ENCODE measurements at regions not wholly inside any gene's neighbourhood (a gene's known extent, or its start where the extent isn't known, plus 50 kb on each side); places are given as distances from the start of the nearest gene placed in this dataset.
"Not testable (repeated sequence)": the region's sequence is repeated elsewhere in the genome, so short reads cannot be mapped to it uniquely, and the experiment has no call there.

GRCh38 chr4:178970433-178971140, 1528.3 kb upstream of the AGA start:
- DNase-seq (ENCODE audit: low spot score): no peak

- DNase-seq (ENCODE audit: low spot score): no peak
These were observed 1534.6 kb upstream of the AGA start for GRCh38 chr4:178976861-178977260.

- no peak for DNase-seq (ENCODE audit: low spot score)
These were observed 1551.1 kb upstream of the AGA start for GRCh38 chr4:178993306-178993705.

DNA sequence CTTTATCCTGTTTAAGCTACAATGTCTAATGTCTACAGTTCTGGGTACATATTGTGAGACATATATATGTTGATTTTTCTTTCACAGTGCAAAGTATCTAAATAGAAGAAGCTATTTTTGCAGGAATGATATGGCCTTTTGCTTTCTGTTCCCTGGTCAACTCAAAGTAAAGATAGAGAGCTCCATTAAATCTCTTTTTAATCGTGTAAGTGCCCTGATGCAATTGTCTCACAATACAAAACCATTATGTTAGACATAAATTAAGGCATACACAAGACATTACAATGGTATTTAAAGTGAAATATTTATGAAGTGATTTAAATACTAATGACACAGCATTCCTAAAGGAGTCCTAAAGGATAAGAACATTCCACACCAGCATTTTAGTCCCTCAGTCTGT, 1559.7 kb upstream of the AGA start:
- no peak for DNase-seq (ENCODE audit: low spot score)

- DNase-seq (ENCODE audit: low spot score): no peak
These were observed 1565.5 kb upstream of the AGA start for GRCh38 chr4:179007755-179008154.

DNA sequence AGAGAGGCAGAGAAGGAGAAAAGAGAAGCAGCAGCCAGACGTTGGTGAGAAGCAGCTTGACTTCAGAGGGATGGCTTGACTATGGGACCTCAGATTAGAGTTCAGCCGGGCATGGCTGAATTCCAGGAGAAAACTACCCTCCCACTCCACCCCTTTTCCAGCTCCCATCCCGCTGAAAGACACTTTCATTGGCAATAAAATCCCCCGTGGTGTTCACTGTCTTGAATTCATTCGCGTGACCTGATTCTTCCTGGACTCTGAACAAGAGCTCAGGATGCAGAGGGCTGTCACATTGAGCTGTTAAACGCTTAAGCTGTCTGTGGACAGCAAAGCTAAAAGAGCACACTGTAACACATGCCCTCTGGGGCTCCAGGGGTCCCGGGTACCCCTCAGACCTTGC, 1575.3 kb upstream of the AGA start:
- DNase-seq (ENCODE audit: low spot score): no peak

DNA sequence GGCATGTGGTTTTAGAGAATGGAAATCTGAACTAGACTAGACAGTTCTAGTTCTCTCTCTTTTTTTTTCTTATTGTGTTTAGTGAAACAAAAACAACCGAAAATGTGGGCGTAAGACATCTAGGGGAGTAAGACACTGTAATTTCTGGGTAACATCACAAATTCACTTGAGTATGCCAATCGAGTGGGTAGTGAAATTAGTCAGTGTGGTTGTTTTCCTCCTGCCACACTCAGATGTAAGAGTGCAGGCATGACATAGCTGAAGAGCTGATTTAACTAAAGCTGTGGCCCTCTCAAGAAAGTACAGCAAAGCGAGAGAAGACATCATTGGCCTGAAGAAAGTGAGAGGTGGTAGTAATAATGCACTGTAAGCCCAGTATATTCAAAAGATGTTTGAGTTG, 1585.3 kb upstream of the AGA start:
- DNase-seq (ENCODE audit: low spot score): no peak

DNA sequence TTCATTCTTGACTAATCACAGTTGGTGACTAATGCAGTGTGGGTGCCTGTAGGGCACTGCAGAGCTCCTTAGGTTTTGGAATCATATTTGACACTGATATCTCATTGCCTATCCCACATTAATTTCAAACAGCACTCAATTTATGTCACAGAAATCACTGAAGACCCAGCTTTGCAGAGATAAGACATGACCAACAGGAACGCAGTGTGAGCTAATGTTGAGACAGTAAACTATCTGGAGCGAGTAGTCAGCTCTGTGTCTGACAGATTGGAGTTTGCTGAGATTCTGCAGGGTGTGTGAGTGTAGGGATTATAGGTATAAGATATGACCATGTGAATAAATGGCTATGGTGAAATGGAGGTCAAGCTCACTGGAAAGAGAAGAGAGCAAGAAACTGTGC, 1586.1 kb upstream of the AGA start:
- no peak for DNase-seq (ENCODE audit: low spot score)

- DNase-seq (ENCODE audit: low spot score): no peak
These were observed 1587.4 kb upstream of the AGA start for GRCh38 chr4:179029683-179030082.

DNA sequence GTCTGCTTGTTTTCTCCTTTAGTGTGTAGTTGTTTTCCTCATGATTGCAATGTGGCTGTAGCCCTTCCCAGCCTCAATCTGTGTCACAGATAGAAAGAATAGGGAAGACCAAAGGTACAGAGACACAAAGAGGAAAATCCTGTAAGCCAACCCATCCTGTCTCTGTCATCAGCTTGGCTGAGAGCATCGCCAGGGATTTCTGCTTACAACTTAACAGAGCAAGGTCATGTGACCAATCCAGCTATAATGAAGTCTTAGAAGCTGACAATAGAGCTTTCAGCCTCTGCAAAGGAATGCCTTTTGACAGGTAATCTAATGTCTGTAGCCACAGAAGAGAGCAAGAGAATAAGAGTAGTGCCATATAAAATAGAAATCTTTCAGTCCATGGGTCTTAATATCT, 1598.0 kb upstream of the AGA start:
- no peak for DNase-seq (ENCODE audit: low spot score)

- DNase-seq (ENCODE audit: low spot score): no peak
These were observed 1606.7 kb upstream of the AGA start for GRCh38 chr4:179048839-179049453.

DNA sequence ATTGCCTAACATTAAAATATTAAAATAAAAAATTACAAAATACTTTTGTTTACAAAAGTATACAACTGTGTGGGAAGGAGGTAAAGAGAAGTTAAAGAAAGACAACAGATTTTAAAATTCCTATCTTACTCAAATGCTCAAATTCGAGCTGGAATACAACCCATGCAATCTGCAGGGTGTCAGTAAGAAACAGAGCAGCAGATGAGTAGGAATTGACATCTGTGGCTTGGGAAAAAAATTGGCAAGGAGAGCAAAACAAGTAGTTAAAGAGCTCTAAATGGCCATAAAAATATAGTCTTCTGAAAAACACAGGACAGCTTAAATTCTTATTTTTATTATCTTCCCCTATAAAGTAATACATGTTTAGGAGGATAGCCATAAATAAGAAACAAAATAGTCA, 1609.0 kb upstream of the AGA start:
- no peak for DNase-seq (ENCODE audit: low spot score)

DNA sequence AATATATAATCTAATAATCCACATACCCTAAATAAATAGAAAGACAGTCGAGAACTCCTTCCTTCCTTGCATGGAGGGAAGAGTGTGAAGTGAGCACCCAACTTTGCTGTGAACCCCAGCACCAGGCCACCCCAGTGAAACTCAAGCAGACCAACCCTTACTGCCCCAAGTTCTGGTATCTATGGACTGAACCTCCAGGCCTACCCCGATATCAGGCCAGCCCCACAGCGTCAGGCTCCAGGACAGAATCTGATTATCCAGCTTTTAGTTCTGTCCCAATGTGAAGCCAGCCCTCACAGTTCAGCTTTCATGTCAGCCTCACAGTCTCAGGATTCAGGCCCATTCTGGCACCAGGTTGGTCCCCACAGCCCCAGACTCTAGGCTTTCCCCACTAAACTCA, 1617.2 kb upstream of the AGA start:
- no peak for DNase-seq (ENCODE audit: low spot score)

GRCh38 chr4:179066254-179066653, 1624.0 kb upstream of the AGA start:
- not testable (repeated sequence) for DNase-seq (ENCODE audit: low spot score)

GRCh38 chr4:179071131-179071530, 1628.9 kb upstream of the AGA start:
- DNase-seq (ENCODE audit: low spot score): no peak

DNA sequence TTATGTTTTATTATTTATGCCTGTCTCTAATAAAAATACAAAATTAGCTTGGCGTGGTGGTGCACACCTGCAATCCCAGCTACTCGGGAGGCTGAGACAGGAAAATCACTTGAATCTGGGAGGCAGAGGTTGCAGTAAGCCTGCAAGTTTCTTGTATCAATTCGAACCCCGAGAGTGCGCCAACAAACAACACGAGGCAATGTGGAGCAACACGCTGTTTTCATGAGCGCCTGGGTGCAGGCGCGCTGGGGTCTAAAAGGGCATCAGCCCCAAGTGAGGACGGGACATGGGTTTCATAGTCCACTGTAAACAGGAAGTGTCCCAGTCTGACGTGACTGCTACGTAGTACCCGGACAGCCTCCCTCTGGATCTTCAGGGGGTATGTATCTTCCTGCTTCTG, 1634.6 kb upstream of the AGA start:
- no peak for DNase-seq (ENCODE audit: low spot score)

- DNase-seq (ENCODE audit: low spot score): peak; percentile 7
These were observed 1653.5 kb upstream of the AGA start for GRCh38 chr4:179095585-179096221.

- no peak for DNase-seq (ENCODE audit: low spot score)
These were observed 1655.5 kb upstream of the AGA start for GRCh38 chr4:179097741-179098140.

- DNase-seq (ENCODE audit: low spot score): no peak
These were observed 1668.1 kb upstream of the AGA start for GRCh38 chr4:179110356-179110755.

DNA sequence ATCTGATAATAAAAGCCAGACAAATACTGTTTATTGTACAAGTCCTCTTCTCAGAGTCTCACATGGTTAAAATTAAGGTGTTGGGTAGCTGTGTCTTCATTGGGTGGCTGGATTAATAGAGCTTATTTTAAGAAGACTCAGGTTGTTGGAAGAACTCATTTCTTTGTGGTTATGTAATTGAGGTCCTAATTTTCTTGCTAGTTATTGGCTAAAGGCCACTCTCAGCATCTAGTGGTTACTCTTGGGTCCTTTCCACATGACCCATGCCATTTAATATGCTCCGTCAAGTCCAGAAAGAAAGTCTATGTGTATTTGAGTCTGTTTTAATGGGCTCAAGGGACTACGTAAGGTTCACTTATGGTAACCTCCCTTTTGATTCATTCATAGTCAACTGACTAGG, 1668.6 kb upstream of the AGA start:
- DNase-seq (ENCODE audit: low spot score): no peak

- no peak for DNase-seq (ENCODE audit: low spot score)
These were observed 1670.4 kb upstream of the AGA start for GRCh38 chr4:179112441-179113170.

GRCh38 chr4:179114615-179115014, 1672.4 kb upstream of the AGA start:
- DNase-seq (ENCODE audit: low spot score): no peak

DNA sequence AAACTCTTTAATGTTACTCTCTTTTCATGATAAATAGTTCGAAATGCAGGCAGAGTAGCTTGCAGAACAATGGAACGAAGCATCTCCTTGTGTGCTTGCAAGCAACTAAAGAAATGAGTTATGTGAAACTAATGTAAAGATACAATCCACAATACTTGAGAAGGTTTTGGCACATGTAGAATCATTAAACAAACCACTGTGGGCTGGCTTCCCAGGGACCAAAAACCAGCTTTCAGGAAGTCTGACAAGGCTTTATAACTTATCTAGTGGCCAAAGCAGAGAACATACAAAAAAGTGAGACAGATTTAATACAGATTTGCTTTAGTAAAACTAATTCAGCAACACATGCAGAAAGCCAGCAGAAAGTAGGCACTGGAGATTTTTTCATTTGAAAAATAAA, 1673.8 kb upstream of the AGA start:
- no peak for DNase-seq (ENCODE audit: low spot score)

Measured in globus pallidus (tissue), 1 donor.